GM19452 (cell line): ENCODE measurements at regions not wholly inside any gene's neighbourhood (a gene's known extent, or its start where the extent isn't known, plus 50 kb on each side); places are given as distances from the start of the nearest gene placed in this dataset.

Experiments
- ATAC-seq: cut with Tn5 transposase; IDR thresholded peaks from one replicate; pipeline ENCODE4 v1.9.1; 2021; ENCODE audit not compliant: unreplicated experiment

- no peak for ATAC-seq
Measured at GRCh38 chr6:170136541-170137175, 154.2 kb downstream of the DLL1 start.

- no peak for ATAC-seq
Measured at GRCh38 chr6:170135821-170136471, 154.9 kb downstream of the DLL1 start.

- no peak for ATAC-seq
Measured at GRCh38 chr6:170135461-170135820, 155.4 kb downstream of the DLL1 start.

- no peak for ATAC-seq
Measured at GRCh38 chr6:170134471-170135440, 156.1 kb downstream of the DLL1 start.

- no peak for ATAC-seq
Measured at GRCh38 chr6:170134031-170134470, 156.8 kb downstream of the DLL1 start.

- no peak for ATAC-seq
Measured at GRCh38 chr6:170132561-170132991, 158.3 kb downstream of the DLL1 start.

GRCh38 chr6:170132011-170132521, 158.8 kb downstream of the DLL1 start:
- ATAC-seq = no peak

- no peak for ATAC-seq
Measured at GRCh38 chr6:170131351-170131750, 159.5 kb downstream of the DLL1 start.

GRCh38 chr6:170130771-170131241, 160.1 kb downstream of the DLL1 start:
- no peak for ATAC-seq

GRCh38 chr6:170130201-170130621, 160.7 kb downstream of the DLL1 start:
- no peak for ATAC-seq

- no peak for ATAC-seq
Measured at GRCh38 chr6:170129691-170130171, 161.1 kb downstream of the DLL1 start.

GRCh38 chr6:170128811-170129681, 161.8 kb downstream of the DLL1 start:
- no peak for ATAC-seq

- ATAC-seq = no peak
Measured at GRCh38 chr6:170128346-170128745, 162.5 kb downstream of the DLL1 start.

- ATAC-seq = no peak
Measured at GRCh38 chr6:170127151-170127550, 163.7 kb downstream of the DLL1 start.

GRCh38 chr6:170125456-170126300, 165.2 kb downstream of the DLL1 start:
- ATAC-seq = no peak

- ATAC-seq = no peak
Measured at GRCh38 chr6:170124836-170125235, 166.0 kb downstream of the DLL1 start.

GRCh38 chr6:170124150-170124549, 166.7 kb downstream of the DLL1 start:
- ATAC-seq = no peak

- no peak for ATAC-seq
Measured at GRCh38 chr6:170122651-170123050, 168.2 kb downstream of the DLL1 start.
